GM21390 (cell line): ENCODE measurements at regions not wholly inside any gene's neighbourhood (a gene's known extent, or its start where the extent isn't known, plus 50 kb on each side); places are given as distances from the start of the nearest gene placed in this dataset.

Experiments used
- ATAC-seq: cut with Tn5 transposase; IDR thresholded peaks from one replicate; pipeline ENCODE4 v1.9.1; 2021; ENCODE audit not compliant: unreplicated experiment

DNA sequence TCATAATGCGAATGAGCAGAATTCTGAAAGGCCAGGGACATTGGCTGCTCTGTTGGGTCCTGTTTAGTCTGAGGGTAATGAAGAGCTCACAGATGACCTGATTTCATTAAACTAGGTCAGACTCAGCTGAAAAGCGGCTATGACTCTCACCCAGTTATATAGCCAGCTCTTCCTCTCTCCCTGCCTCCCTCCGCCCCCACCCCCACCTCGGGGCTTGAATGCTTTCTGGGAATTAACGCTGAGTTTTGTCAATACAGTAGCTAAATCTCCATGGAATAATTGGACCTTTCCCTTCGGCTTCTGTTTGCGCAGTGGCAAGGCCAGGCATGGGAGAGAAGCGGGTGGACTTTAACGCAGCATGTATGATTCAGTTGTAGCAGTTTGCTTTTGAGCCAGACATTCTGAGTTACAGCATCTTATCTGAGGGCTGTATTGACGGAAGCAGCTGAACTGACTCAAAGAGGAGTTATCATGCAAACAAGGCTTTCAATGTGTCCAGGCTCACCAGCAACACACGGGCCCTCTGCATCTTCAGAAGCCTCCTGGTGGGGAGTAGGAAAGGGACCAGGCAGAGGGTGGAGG, 110.6 kb downstream of the MYCN start:
- ATAC-seq: no peak

DNA sequence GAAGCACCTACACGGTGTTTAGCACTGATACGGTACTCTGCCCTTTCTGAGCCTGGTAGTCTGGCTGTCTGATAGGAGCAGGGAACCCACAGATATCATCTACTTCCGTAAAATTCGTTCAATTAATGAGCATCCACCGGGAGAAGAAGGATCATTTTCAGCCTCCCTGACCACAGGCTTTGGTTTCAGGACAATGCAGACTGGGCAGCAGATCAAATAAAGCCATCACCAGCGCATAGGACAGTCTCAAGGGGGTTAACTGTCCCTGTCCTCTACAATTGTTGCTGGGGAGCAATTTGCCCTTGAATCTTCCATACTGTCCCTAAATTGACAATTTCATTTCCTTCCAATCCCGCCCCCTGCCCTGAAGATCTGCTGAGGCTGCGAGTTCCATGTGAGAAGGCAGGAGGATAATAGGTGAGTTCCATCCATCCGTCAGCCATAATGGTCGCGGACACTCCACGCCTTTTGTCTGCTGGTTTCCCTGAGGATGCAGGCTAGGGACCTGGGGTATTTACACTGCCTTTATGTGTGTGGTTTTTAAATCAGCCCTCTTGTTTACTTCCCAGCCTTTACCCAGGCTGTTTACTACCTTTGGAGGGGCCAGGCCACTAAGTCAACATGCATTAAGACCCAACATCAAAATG, 110.0 kb downstream of the MYCN start:
- no peak for ATAC-seq

DNA sequence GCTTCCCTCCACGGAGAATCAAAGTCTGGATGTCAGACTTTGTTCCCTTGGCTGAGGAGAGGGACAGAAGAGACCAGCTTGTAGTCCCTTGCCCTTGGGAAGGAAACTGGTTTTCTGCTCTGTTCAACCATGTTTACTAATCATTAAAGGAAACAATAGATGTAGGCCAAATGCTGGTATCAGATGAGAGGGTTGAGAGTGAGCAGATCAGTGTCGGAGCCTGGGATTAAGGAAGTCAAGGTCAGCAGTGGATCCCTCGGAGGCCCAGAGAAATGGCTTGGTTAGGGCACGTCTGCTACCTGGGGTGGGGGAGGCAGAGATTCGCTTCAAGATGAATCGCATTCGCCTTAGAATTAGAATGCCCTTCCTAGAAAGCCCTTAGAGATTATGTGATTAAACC, 109.1 kb downstream of the MYCN start:
- no peak for ATAC-seq

DNA sequence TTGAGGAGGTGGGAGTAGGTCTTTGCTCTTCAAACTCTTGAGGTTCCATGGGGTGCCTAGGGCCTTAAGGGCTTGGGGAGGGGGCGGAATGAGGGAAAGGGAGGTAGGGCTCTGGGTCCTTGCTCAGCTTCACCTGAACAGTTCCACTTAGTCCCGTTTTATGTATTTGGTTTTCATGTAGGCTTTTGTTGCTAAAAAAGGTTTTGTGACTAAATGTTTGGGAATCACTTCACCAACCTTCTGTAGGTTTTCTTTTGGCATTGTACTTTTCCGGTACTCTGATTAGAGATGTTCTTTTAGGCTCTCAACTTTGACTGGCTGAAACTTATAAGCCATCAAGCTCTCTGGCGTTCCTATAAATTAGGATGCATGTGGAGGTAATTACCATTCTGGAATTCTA, 108.1 kb downstream of the MYCN start:
- no peak for ATAC-seq

DNA sequence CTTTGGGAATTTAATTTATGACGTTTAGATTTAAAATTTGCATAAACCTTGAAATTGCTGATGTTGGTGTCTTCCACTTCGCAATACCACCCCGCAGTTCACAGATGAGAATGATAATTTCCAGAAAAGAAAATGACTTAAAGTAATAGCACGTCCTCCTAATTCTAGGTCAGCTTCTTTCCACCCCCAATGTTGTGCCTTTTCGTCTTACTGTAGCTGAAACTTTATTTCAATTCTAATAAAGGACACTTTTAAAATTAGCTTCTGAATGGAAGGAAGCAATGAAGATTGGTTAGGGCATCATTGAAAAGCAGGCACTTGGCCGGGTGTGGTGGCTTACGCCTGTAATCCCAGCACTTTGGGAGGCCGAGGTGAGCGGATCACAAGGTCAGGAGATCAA, 107.4 kb downstream of the MYCN start:
- ATAC-seq: no peak

DNA sequence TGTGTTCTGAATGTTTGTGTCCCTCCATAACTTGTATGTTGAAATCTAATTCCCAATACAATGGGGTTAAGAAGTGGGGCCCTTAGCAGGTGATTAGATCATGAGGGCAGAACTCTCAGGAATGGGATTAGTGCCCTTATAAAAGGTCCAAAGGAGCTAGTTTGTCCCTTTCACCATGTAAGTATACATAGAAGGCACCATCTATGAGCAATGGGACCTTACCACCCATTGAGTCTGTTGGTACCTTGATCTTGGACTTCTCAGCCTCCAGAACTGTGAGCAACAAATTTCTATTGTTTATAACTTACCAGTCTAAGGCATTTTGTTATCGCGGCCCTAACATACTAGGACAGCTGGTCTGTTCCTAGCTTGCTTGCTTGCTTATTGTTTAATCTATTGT, 106.3 kb downstream of the MYCN start:
- no peak for ATAC-seq

DNA sequence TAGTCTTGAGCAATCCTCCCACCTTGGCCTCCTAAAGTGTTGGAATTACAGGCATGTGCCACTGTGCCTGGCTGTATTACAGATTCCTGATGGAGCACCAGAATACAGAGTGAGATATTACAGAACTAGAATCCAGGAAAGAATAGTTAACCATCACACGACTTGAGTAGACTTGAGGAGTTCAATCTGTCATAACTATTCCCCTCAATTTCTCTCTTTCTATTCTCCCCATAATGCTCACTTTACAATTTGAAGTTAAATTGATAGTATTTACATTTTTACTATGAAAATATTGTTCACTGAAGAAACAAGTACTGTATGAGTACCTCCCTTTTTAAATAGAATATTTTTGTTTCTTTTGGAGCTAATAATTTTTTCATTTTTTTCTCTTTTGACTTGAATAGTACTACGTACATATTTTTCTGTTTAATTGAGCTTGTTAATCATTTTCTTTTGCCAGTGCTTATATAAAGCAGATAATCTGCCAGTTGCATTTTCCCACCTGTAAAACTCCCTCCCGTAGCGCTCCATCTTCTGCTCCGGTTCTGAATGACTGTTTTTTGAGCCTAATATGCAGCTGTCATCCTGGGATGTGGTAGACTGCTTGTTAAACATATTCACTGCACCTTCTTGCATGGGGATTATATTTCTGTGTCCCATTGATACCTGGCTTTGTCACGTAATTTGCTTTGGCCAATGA, 105.5 kb downstream of the MYCN start:
- no peak for ATAC-seq

DNA sequence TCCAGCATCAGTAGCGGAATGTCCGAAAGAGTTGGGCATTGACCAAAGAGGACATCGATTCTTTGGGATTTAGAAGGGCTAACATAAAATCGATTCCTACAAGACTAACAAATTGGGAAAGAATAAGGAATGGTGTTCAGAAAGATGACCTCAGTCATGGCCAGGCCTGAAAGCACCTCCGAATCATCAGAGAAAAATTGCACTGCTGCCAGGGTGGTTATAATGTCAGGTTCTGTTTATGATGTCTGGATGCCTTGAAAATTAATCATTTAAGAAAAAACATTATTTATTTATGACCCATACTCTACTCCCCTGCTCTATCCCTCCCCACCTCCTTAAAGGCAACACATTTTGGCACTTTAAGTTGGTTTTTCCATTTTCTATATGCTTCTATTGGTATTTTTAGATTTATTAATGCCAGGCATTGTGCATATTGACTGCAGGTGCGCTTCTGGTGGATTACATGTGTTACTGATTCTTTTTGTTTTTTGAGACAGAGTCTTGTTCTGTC, 104.7 kb downstream of the MYCN start:
- ATAC-seq: no peak

DNA sequence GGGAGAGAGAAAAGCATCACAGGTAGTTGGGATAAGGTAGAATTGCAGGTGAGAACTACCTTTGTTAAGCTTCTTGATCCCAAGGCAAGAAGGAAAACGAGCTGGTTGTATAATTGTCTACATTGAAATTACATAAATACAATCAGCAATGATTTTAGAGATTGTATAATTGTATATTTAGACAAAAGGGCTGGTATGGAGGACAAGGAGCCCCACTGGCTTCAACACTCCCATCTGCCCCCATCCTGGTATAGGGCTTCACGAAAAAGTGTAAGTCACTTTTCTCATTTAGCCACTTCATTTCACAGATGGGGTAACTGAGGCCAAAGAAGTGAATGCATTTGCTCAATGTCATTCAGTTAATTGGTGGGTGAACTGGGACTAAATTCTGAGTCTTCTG, 103.3 kb downstream of the MYCN start:
- ATAC-seq: no peak

DNA sequence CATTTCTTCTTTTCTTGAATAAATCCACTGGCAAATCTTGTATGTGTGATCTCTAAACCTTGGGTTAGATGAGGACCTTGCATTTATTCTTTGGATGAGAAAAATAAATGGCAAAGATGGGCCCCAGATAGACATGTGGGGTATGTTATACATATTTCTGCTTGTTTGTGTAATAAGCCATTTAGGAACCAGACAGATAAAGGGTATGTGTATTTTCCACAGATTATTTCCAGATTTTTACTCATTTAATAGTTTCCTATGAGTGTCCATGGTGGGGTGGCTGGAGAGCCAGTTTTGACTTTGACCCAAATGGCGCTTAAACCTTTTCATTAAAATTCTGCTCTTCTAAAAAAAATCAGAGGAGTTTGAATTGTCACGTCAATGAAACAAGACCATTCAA, 102.8 kb downstream of the MYCN start:
- ATAC-seq: no peak

DNA sequence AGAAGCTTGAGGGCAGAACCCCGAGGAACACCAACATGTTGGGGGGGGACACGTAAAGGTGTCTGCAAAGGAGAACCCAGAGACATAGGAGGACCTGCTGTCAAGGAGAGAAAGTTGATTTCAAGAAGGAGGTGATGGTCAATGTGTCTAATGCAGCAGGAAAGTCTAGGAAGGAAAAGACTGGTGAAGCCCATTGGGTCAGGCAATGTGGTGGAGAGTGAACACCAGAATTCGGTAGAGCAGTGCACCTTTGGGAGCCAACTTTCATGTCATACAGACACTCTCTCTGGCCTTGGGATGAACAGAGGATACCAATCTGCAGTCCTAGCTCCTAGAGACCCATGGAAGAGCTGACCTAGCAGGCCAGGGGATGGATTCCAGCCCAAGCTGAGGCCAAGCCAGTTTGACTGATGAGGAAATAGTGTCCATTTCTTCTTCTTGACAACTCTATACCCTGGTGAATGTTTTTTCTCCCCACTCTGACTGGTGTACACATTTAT, 101.9 kb downstream of the MYCN start:
- ATAC-seq: no peak

DNA sequence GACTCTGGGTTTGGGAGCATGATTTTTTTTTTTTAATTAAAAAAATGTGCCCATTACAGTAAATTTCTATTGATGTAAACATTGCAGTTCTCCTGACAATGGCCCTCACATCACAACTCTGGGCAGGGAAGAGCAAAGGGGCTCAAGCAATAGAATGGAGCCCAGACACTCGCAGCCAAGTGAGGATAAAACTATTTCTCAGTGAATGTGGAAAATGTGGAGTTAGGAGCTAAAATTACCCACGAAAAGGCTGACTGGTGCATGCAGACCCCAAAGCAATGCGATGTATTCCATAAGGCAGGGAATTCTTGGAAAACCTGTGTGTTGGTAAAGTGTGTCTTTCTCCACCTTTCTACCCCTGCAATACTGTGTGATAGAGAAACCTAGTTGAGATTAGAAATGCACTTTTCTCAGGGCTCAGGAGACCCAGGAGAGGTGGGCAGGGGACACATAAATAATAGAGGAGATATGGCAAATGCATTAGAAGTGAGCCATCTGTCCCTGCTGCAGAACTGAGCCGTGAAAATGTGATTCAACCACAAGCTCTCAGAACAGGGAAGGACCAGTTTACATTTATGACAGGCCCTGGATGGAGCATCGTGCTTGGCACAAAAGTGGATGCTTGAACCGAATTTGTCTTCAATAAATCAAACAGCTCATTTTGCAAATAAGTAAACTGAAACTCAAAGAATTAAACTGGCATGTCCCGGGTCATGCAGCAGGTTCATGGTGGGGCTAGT, 100.1 kb downstream of the MYCN start:
- no peak for ATAC-seq

DNA sequence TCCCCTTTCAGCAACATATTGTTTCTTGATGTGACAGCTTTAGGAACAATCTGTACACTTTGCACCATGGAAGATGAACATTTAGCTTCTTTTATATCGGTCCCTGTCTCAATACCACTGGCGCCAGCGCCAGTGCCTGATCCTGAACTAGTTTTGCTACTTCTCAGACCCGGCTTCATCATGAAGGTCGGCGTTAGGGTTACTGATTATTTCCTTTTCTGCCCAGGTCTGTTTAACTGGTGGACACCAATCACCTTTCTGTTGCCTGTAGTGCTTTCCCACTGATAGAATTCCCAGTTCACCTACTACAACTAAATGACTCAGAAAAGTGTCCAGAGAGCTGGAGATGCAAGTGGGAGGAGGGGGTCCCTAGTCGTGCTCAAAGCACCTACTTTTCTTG, 99.5 kb downstream of the MYCN start:
- ATAC-seq: no peak

DNA sequence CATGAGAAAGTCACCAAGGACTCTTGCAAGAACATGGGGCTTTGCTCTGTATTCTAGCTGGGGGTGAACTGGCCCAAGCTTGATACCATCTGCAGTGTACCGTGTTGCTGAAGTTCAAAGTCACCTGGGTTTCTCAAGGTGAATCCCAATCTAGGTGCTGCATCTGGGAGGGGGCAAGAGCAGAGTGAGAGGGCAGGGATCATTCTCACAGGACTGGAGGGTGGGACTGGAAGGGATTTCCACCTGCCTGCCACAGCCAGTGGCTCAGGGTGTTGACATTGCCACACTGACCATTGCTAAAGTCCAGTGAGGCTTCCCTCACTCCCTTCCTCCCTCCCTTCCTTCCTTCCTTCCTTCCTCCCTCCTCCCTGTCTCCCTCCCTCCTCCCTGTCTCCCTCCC, 98.7 kb downstream of the MYCN start:
- no peak for ATAC-seq

DNA sequence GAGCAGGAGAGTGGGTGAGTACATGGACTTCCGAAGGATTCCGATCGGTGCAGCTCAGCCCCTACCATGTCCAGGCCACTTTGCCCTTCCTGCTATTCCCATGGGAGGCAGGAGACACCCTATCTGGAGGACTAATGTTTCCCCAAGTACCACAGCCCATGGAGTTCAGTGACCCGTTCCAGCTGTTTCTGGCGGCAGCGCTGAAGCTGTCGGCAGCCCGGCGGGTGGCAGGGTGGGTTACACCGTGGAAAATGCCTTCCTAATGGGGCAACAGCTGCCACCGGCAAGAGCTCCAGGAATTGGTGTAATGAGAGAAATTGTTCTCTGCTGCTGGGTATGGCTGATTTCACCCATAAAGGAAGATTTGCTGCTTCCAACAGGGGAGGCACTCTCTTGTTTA, 98.3 kb downstream of the MYCN start:
- ATAC-seq: no peak

DNA sequence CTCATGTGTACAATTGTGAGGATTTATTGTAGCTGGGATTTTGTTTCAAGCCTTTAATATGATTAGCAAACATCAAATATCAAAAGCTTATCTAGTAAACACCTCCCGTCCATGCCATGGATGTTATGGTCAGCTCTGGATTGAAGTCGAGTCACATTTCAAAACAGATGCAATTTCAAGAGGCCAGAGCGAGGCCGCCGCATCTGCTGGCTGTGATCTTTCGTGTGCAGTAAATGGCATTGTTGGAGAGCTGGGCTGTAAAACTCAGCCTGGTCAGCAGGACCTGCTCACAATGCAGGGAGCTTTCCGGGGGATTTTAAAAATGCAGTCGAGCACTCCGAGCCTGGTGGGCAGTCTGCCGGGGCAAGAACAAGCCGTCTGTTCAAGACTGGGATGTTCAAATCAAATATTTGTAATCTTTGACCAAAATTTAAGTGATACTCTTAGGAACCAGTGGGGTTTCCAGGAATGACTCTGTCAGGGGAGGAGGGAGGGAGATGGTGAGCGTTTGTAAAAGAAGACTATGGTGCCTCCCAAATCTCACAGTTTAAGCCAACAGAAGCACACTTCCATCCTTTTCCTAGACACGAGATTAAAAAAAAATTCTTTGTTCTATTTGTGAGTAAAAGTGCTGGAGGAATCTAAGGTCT, 97.6 kb downstream of the MYCN start:
- ATAC-seq: no peak

DNA sequence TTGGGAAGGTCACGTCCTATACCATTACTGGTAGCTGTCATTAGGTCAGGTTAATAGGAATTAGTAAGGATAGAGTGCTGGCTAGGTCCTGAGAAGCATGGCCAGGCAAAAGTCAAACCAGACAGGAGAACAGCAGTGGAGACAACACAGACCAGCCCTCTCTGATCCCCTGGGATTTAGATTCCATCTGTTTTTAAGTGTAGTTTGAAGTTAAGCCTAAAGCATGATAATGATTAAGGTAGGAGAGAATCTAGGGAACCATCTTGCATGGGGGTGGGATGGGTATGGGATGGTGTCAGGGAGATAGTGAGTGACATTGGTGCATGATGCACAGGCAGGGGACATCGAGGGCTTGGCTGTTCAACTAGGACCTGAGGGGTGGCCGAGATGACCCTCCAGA, 96.6 kb downstream of the MYCN start:
- no peak for ATAC-seq

DNA sequence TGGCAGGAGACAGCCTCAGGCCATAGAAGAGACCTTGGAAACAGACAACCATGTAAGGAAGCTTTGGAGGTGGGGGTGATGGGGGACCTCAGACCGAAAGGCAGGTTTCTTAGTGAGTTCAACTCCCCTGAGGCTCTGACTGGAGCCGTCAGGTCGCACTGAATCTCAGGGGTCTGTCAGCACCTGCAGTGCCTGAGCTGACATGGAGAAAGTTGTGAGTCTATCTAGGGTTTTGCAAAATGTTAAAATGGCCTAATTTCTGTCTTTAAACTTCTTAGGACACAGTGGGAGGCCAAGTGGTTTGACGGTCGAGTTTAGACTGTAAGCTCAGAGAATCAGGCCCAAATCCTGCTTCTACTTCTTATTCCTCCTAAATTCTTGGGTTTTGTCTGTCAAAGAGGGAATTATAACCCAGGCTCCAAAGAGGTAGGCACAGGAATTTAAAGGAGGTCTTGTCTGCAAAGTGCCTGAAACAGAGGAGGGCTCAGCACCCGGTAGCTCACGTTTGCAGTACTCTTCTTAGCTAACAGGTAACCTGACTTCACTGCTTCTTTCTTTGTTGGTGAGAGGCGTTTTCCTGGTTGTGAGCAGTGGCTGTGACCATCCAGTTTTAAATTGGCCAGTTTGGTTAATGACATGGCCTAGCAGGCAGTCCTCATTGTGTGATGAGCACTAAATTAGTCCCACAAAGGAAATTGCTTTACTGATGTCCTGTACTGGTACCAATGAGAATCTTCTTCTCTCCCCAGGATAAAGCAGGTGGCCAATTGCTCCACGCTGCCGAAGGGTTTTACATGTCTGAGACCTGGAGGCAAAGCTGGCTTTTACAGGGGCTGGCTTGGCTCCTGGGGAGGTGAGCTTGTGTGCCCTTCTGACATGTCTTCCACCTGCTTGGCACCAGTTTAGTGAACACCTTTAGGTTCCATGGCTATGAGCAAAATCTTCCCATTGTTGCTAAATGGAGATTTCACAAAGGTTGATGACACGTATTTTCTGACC, 95.7 kb downstream of the MYCN start:
- ATAC-seq: no peak

DNA sequence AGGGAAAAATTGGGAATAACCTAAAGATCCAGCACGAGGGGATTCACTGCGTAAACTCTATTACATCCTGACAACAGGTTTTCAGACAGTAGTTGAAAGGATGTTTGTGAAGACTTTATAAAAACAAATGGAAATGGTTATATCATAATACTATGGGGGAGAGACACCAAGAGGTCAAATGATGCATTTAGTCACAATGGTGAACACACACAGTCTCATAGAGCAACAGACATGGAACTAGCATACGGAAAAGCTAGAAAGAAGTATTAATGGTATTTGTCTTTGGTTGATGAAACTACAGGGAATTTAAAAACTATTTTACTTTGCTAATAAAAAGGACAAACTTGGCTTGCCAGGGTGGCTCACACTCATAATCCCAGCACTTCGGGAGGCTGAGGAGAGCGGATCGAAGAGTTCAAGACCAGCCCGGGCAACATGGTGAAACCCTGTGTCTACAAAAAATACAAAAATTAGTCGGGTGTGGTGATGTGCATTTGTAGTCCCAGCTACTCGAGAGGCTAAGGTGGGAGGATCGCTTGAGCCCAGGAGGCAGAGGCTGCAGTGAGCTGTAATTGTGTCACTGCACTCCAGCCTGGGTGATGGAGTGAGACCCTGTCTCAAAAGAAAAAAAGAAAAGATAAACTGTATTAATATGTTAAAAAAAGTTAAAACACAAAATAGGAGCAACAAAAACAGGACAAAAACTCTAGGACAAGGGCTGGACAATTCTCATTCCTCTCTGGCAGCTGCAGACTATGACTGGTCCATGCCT, 94.8 kb downstream of the MYCN start:
- ATAC-seq: no peak
